ENCODE measurements at regions not wholly inside any gene's neighbourhood (a gene's known extent, or its start where the extent isn't known, plus 50 kb on each side); places are given as distances from the start of the nearest gene placed in this dataset.

DNA sequence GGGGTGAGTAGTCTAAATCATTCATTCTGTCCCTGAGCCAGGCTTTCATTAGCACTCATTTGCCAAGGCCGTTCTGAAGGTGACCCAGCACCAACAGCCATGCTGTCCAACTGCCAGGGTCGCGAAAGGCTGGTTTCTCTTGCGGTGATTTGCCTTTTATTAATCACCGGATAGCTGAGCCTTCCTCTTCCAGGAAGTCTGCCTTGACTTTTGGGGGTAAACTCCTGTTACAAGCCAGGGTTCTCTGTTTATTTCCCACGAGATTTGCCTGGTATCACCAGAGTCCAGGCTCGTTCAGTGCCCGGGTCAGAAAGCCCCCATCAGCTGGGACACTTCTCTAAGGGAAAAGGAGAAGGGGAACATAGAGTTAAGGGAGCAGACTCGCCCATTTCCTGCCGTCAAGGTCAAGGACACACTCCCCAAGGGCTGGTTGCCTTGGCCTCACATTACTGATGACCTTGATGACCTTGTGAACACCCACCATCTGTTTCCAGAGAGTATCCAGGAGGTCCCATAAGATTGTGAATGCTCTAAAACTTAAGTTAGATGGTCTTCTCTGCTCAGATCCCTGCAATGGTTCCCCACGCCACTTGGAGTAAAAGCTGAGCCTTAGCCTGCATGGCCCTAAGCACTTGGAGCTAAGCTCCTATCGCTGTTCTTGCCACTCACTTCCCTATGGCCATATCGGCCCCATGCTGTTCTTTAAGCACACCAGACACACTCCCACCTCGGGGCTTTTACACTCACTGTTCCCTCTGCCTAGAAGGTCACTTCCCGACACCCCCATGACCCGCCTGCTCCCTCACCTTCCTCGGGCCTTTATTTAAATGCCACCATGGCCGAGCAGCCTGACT lies 96.0 kb upstream of the EPCAM start:
- TF ChIP-seq, protein P1, sequence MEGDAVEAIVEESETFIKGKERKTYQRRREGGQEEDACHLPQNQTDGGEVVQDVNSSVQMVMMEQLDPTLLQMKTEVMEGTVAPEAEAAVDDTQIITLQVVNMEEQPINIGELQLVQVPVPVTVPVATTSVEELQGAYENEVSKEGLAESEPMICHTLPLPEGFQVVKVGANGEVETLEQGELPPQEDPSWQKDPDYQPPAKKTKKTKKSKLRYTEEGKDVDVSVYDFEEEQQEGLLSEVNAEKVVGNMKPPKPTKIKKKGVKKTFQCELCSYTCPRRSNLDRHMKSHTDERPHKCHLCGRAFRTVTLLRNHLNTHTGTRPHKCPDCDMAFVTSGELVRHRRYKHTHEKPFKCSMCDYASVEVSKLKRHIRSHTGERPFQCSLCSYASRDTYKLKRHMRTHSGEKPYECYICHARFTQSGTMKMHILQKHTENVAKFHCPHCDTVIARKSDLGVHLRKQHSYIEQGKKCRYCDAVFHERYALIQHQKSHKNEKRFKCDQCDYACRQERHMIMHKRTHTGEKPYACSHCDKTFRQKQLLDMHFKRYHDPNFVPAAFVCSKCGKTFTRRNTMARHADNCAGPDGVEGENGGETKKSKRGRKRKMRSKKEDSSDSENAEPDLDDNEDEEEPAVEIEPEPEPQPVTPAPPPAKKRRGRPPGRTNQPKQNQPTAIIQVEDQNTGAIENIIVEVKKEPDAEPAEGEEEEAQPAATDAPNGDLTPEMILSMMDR (IDR thresholded peaks at IDR 0.05), result no peak
- TF ChIP-seq POLR2A (IDR thresholded peaks at IDR 0.05), result no peak

Data from right lobe of liver (tissue), 4 donors.